AG04449 (cell line): ENCODE measurements at regions not wholly inside any gene's neighbourhood (a gene's known extent, or its start where the extent isn't known, plus 50 kb on each side); places are given as distances from the start of the nearest gene placed in this dataset.
A peak's percentile ranks its signal among the peaks of the same experiment; 100 is the strongest.

Source experiments
- CTCF ChIA-PET: fragments of 350-600 bp; formaldehyde crosslinking; extraction: SDS; loops from one replicate; lab custom pipeline; 2021; ENCODE audit warnings: antibody characterized with exemption; lab: Yijun Ruan, JAX
- POLR2A ChIA-PET: fragments of 400-600, 350-600 bp; formaldehyde crosslinking; extraction: SDS; loops from one replicate; lab custom pipeline; 2020; ENCODE audit warnings: antibody characterized with exemption, inconsistent platforms; lab: Yijun Ruan, JAX
- DNase-seq: peaks from one replicate; pipeline ENCODE4 v3.0.0-alpha.2; 2010; ENCODE audit warnings: low read depth, low spot score
- H3K4me3 ChIP-seq: 2 replicates; pipeline ENCODE4 v1.5.1; 2011; ENCODE audit warnings: low read depth, mild to moderate bottlenecking, control low read depth, low read length
- TF ChIP-seq, protein P1 (sequence below): IDR thresholded peaks from one replicate; pipeline ENCODE4 v1.5.1; 2011; ENCODE audit warnings: mild to moderate bottlenecking, moderate library complexity, low read length, control low read depth, inconsistent platforms; ENCODE audit not compliant: insufficient read depth; ENCODE audit errors: missing control alignments

- H3K4me3 ChIP-seq, result no peak overlapping the region
- no peak for DNase-seq
- CTCF ChIA-PET, result interaction anchor here (1.4 kb wide), 1 partner anchor 14 kb away, joined by 3 read pairs; no protein-coding TSS in a partner anchor
- TF ChIP-seq, protein P1, sequence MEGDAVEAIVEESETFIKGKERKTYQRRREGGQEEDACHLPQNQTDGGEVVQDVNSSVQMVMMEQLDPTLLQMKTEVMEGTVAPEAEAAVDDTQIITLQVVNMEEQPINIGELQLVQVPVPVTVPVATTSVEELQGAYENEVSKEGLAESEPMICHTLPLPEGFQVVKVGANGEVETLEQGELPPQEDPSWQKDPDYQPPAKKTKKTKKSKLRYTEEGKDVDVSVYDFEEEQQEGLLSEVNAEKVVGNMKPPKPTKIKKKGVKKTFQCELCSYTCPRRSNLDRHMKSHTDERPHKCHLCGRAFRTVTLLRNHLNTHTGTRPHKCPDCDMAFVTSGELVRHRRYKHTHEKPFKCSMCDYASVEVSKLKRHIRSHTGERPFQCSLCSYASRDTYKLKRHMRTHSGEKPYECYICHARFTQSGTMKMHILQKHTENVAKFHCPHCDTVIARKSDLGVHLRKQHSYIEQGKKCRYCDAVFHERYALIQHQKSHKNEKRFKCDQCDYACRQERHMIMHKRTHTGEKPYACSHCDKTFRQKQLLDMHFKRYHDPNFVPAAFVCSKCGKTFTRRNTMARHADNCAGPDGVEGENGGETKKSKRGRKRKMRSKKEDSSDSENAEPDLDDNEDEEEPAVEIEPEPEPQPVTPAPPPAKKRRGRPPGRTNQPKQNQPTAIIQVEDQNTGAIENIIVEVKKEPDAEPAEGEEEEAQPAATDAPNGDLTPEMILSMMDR, result no peak
- POLR2A ChIA-PET, result no interaction called here
These were observed 79.7 kb upstream of the PRICKLE2 start for GRCh38 chr3:64304828-64305410.

- TF ChIP-seq, protein P1, result no peak
- H3K4me3 ChIP-seq, result no peak overlapping the region
- ChIA-PET POLR2A (no interaction called here), CTCF (interaction anchor here (1.3 to 1.4 kb wide), 2 partner anchors 15 to 180 kb away, joined by 3 read pairs; no protein-coding TSS in a partner anchor)
- DNase-seq, result no peak
These were observed 78.6 kb upstream of the PRICKLE2 start for GRCh38 chr3:64303881-64304280.

DNA sequence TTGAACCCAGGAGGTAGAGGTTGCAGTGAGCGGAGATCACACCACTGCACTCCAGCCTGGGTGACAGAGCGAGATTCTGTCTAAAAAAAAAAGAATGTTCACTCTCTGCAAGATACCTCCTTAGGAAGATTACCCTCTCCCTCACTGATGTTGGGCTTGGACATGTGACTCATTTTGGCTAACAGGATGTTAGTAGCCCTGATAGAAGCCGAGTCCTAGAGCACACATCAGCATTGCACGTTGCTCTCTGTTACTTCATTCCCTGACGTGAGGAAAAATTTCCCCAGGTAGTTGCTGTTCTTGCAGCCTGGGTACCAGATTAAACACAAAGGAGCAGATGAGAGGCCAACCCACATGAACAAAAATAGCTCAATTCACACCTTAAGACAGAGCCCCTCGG lies 78.1 kb upstream of the PRICKLE2 start:
- CTCF ChIA-PET, result interaction anchor here (1.3 kb wide), 1 partner anchor 181 kb away, joined by 3 read pairs; no protein-coding TSS in a partner anchor
- no peak overlapping the region for H3K4me3 ChIP-seq
- TF ChIP-seq, protein P1, result no peak
- DNase-seq, result no peak
- POLR2A ChIA-PET, result no interaction called here

- POLR2A ChIA-PET, result interaction anchor here (1.0 kb wide), 1 partner anchor 38 kb away, joined by 5 read pairs; no protein-coding TSS in a partner anchor
- DNase-seq, result no peak
- no peak overlapping the region for H3K4me3 ChIP-seq
- CTCF ChIA-PET, result interaction anchor here (1.5 to 2.4 kb wide), 2 partner anchors 8 to 278 kb away, joined by 3 to 6 read pairs; partner anchors contain the start of gene PSMD6
- TF ChIP-seq, protein P1, result no peak
These were observed 76.2 kb upstream of the PRICKLE2 start for GRCh38 chr3:64301476-64301875.

- ChIA-PET POLR2A (interaction anchor here (0.6 to 1.0 kb wide), 2 partner anchors 37 to 232 kb away, joined by 3 to 5 read pairs; no protein-coding TSS in a partner anchor), CTCF (interaction anchor here (1.5 to 2.4 kb wide), 2 partner anchors 8 to 277 kb away, joined by 3 to 6 read pairs; partner anchors contain the start of gene PSMD6)
- no peak overlapping the region for H3K4me3 ChIP-seq
- TF ChIP-seq, protein P1, result no peak
- peak; percentile 67 for DNase-seq
These were observed 75.6 kb upstream of the PRICKLE2 start for GRCh38 chr3:64300790-64301423.

- DNase-seq, result no peak
- H3K4me3 ChIP-seq, result no peak overlapping the region
- TF ChIP-seq, protein P1, result no peak
- POLR2A ChIA-PET, result no interaction called here
- CTCF ChIA-PET, result no interaction called here
These were observed 73.9 kb upstream of the PRICKLE2 start for GRCh38 chr3:64299206-64299605.
